ENCODE measurements at regions not wholly inside any gene's neighbourhood (a gene's known extent, or its start where the extent isn't known, plus 50 kb on each side); places are given as distances from the start of the nearest gene placed in this dataset.

DNA sequence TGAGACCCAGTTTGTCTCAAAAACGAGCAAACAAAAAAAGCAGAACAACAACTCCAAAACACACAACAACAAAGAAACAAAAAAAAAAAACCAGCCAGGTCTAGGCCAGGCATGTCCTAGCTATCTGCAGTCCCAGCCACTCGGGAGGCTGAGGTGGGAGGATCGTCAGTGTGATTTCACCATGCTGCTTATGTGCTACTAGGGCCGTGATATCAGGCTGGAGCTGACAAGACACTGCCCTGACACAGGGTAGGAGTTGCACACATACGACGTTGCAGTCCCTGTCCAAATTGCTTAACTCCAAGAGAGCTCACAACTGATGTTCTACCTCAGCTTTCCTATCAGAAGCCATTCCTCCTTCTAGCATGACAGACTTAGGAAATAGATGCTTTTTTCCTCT, 204.9 kb downstream of the AASDH start:
- Histone ChIP-seq H3K27me3 (ENCODE audit: control insufficient read depth, insufficient read depth) (no peaks in the 10 kb centered on the region), H3K4me3 (ENCODE audit: low read length) (no peak overlapping the region), H3K9me3 (ENCODE audit: control insufficient read depth, low read length) (no peaks in the 10 kb centered on the region), H3K4me1 (ENCODE audit: control insufficient read depth, insufficient read depth, low read length) (no peaks in the 10 kb centered on the region), H3K27ac (ENCODE audit: low read length) (no peak overlapping the region)
- intact Hi-C loops (cut with DNase I) = no loop called here
- WGBS = 72% methylated on average over 6 of the region's 6 CpGs
- no peak for DNase-seq
- no peak for ATAC-seq

DNA sequence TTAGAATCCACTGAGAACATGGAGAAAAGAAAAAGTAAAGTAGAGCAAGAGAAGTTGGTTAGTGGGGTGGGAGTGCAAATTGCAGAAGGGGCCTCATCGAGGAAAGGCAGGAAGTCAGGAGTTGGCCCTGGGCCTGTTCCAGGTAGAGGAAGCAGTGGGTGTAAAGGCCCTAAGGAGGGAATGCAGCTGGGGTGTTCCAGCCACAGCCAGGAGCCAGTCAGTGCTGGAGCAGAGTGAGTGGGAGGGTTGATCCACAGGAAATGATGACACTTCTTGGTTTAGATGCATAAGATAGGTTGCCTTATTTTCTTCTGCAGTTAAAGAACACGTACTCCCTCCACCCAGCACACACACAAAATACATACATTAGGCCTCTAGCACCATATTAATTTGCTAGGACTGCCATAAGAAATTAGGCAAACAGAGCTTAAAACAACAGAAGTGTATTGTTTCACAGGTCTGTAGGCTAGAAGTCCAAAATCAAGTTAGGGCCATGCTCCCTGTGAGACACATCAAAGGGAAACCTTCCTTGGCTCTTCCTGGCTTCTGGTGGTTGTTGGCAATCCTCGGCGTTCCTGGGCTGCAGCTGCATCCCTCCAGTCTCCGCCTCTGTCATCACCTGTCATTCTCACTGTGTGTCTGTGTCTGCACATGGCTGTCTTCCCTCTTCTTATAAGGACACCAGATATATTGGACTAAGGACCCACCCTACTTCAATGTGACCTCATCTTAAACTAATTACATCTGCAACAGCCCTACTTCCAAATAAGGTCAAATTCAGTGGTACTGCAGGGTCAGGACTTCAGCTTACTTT, 205.9 kb downstream of the AASDH start:
- DNase-seq (no peak), ATAC-seq (no peak)

DNA sequence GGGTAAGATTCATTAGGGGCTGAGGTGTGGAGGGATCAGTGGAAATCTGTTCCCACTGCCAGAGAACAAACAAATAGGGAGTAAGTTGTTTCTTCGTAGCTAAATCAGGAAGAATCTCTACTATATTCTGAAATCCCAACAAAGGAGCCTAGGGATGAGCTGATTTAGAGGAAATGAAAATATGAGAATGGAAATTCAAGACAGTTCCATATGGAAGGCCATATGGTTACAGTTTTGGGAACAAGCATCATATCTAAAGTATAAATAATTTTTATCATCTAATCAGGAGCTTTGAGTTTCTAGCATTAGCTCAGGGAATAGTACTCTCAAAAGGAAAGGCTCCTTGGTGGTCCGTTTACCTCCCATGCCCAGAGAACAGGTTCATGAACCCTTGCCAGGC, 218.2 kb downstream of the AASDH start:
- intact Hi-C loops (cut with DNase I) = no loop called here
- ATAC-seq = no peak
- Histone ChIP-seq H3K4me1 (ENCODE audit: control insufficient read depth, insufficient read depth, low read length) (no peaks in the 10 kb centered on the region), H3K4me3 (ENCODE audit: low read length) (no peak overlapping the region), H3K9me3 (ENCODE audit: control insufficient read depth, low read length) (no peaks in the 10 kb centered on the region), H3K27me3 (ENCODE audit: control insufficient read depth, insufficient read depth) (no peaks in the 10 kb centered on the region), H3K27ac (ENCODE audit: low read length) (no peak overlapping the region)
- DNase-seq = no peak
- WGBS = 91% methylated on average over 2 of the region's 2 CpGs

More for the DNA sequence above, 205.9 kb downstream of the AASDH start:
- no peak overlapping the region for H3K27ac ChIP-seq (ENCODE audit: low read length)
- intact Hi-C loops (cut with DNase I) = no loop called here
- no peaks in the 10 kb centered on the region for H3K4me1 ChIP-seq (ENCODE audit: control insufficient read depth, insufficient read depth, low read length)
- WGBS = 50% methylated on average over 5 of the region's 5 CpGs
- no peaks in the 10 kb centered on the region for H3K9me3 ChIP-seq (ENCODE audit: control insufficient read depth, low read length)
- H3K27me3 ChIP-seq (ENCODE audit: control insufficient read depth, insufficient read depth) = no peaks in the 10 kb centered on the region
- no peak overlapping the region for H3K4me3 ChIP-seq (ENCODE audit: low read length)

DNA sequence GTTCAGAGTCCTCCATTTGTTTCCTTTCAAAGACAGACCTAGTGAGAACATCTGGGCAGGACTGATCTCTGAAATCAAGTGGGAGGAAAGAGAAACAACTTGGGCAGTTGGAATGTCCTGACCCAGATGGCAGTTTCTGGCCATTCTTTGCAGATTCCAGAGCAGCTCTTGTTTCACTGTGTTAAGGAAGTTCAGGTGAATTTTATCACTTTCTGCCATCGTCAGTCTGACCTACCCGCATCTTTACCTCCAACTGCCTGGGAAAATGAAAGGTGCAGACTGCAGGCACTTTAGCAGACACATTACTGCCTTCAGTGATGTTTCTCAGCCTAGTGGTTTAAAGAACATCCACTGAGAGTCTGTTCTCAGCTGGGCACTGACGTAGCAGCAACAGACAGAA, 216.2 kb downstream of the CEP135 start:
- Histone ChIP-seq H3K27me3 (ENCODE audit: control insufficient read depth, insufficient read depth) (no peaks in the 10 kb centered on the region), H3K9me3 (ENCODE audit: control insufficient read depth, low read length) (no peaks in the 10 kb centered on the region), H3K4me3 (ENCODE audit: low read length) (no peak overlapping the region), H3K4me1 (ENCODE audit: control insufficient read depth, insufficient read depth, low read length) (no peaks in the 10 kb centered on the region), H3K27ac (ENCODE audit: low read length) (no peak overlapping the region)
- DNase-seq (no peak), ATAC-seq (no peak)
- whole genome bisulfite sequencing = 75% methylated on average over 3 of the region's 3 CpGs
- intact Hi-C loops (cut with DNase I) = no loop called here

DNA sequence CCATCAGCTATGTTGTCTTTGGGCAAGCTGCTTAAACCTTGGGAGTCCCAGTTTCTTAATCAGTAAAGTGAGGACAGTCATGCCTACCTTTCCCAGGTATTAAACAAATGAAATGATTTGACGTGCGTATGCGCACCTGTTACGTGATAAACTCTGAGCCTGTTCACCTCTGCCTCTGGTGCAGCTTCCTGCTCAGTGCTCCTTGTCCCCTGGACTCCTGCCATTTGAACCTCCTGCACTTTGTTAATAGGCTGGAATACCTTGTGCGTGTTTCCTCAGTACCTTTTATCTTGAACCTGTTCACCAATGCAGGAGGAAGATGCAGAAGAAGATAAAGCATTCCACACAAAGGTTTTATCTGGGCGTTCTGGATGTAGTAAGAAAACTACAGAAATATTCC, 211.9 kb downstream of the CEP135 start:
- 78% methylated on average over 6 of the region's 6 CpGs for WGBS
- H3K9me3 ChIP-seq (ENCODE audit: control insufficient read depth, low read length) = no peaks in the 10 kb centered on the region
- DNase-seq = no peak
- ATAC-seq = no peak
- H3K27me3 ChIP-seq (ENCODE audit: control insufficient read depth, insufficient read depth) = no peaks in the 10 kb centered on the region
- H3K27ac ChIP-seq (ENCODE audit: low read length) = no peak overlapping the region
- H3K4me1 ChIP-seq (ENCODE audit: control insufficient read depth, insufficient read depth, low read length) = no peaks in the 10 kb centered on the region
- intact Hi-C loops (cut with DNase I) = no loop called here
- H3K4me3 ChIP-seq (ENCODE audit: low read length) = no peak overlapping the region

DNA sequence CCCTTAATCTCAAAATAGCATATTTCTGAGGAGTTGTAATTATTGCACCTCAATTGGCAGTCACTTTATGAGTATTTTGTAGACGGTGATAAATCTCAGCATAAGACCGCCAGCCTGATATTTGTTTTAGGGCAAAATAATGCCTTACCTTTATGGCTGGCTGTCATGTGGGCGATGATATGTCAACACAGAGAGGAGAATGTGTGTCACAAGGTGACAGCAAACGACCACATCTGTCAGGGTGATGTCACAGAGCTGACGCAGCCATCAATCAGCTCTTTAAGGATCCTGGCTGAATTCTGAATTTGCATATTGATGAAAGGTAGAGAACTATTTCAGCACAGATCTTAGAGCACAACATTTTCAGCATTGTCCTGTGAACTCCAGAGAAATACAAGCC, 209.7 kb downstream of the CEP135 start:
- no peak overlapping the region for H3K27ac ChIP-seq (ENCODE audit: low read length)
- intact Hi-C loops (cut with DNase I) = no loop called here
- H3K27me3 ChIP-seq (ENCODE audit: control insufficient read depth, insufficient read depth) = no peaks in the 10 kb centered on the region
- H3K4me3 ChIP-seq (ENCODE audit: low read length) = no peak overlapping the region
- no peak for DNase-seq
- H3K4me1 ChIP-seq (ENCODE audit: control insufficient read depth, insufficient read depth, low read length) = no peaks in the 10 kb centered on the region
- no peaks in the 10 kb centered on the region for H3K9me3 ChIP-seq (ENCODE audit: control insufficient read depth, low read length)
- ATAC-seq = no peak
- WGBS = 72% methylated on average over 5 of the region's 5 CpGs

DNA sequence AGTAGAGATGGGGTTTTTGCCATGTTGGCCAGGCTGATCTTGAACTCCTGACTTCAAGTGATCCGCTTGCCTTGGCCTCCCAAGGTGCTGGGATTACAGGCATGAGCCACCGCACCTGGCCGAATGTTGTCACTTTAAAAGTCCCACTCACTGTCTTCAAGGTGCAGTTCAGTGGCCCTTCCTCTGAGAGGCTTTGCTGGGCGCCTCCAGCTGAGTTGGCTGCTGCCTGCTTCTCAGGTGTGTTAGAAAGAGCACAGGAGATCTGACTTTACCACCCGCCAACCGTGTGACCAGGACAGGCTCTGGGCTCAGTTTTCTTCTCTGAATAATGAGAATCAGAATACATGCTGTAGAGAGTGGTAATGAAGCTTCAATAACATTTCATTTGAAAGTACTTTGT, 207.4 kb downstream of the CEP135 start:
- Histone ChIP-seq H3K27me3 (ENCODE audit: control insufficient read depth, insufficient read depth) (no peaks in the 10 kb centered on the region), H3K4me1 (ENCODE audit: control insufficient read depth, insufficient read depth, low read length) (no peaks in the 10 kb centered on the region), H3K4me3 (ENCODE audit: low read length) (no peak overlapping the region), H3K27ac (ENCODE audit: low read length) (no peak overlapping the region), H3K9me3 (ENCODE audit: control insufficient read depth, low read length) (no peaks in the 10 kb centered on the region)
- intact Hi-C loops (cut with DNase I) = no loop called here
- DNase-seq (no peak), ATAC-seq (no peak)
- 89% methylated on average over 6 of the region's 6 CpGs for WGBS

DNA sequence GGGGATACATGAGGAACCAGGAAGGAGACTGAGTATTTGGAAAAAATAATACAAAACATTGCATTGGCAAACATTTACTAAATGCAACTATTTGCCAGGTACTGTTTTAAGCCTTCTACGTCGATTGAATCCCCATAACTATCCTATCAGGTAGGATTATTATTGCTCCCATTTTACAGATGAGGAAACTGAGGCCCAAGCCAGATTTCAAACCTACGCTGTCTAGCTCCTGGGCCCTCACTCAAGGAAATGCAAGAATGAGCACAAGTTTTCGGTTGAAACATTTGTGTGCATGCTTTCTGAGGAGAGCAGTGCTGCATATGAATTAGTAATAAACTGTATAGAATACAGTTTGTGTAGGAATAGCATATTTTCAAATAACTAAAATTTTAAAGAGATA, 206.7 kb downstream of the CEP135 start:
- DNase-seq = no peak
- Histone ChIP-seq H3K4me3 (ENCODE audit: low read length) (no peak overlapping the region), H3K4me1 (ENCODE audit: control insufficient read depth, insufficient read depth, low read length) (no peaks in the 10 kb centered on the region), H3K27ac (ENCODE audit: low read length) (no peak overlapping the region), H3K9me3 (ENCODE audit: control insufficient read depth, low read length) (no peaks in the 10 kb centered on the region), H3K27me3 (ENCODE audit: control insufficient read depth, insufficient read depth) (no peaks in the 10 kb centered on the region)
- ATAC-seq = no peak
- intact Hi-C loops (cut with DNase I) = no loop called here
- 93% methylated on average over 4 of the region's 4 CpGs for WGBS

DNA sequence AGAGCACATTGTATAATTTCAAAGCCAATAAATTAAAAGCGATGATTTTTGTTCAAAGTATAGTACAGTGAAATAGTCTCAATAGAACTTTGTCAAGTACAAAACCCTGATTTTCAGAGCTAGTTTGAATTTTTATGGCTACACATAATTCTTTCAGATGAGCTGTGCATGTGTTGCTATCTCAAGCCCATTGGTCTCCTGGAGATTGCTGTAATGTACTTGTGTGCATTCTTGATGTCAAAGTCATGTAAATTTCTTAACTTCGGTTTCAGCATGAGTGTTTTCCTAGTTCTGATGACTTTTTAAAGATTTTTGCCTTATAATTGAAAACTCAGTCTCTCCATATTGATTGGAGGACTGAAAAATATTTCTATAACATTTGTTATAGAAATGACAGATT, 200.8 kb downstream of the CEP135 start:
- H3K27me3 ChIP-seq (ENCODE audit: control insufficient read depth, insufficient read depth) = no peaks in the 10 kb centered on the region
- H3K9me3 ChIP-seq (ENCODE audit: control insufficient read depth, low read length) = no peaks in the 10 kb centered on the region
- no peak overlapping the region for H3K4me3 ChIP-seq (ENCODE audit: low read length)
- intact Hi-C loops (cut with DNase I) = no loop called here
- H3K27ac ChIP-seq (ENCODE audit: low read length) = no peak overlapping the region
- no peak for ATAC-seq
- DNase-seq = no peak
- H3K4me1 ChIP-seq (ENCODE audit: control insufficient read depth, insufficient read depth, low read length) = no peaks in the 10 kb centered on the region
- WGBS = 62% methylated on average over 2 of the region's 2 CpGs

DNA sequence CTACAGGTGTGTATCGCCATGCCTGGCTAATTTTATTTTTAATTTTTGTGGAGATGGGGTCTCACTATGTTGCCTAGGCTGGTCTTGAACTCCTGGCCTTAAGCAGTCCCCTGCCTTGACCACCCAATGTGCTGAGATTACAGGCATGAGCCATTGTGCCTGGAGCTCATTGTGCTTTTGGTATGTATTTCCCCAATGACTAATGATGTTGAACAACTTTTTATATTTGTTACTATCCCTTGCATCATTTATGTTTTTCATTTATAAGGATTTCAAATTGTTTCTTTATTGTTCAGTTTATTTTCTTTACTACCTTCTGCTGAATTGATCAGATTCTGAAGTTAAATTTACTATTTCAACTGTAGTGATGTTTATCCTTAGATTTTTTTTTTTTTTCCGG, 199.7 kb downstream of the CEP135 start:
- no peak for ATAC-seq
- no peaks in the 10 kb centered on the region for H3K27me3 ChIP-seq (ENCODE audit: control insufficient read depth, insufficient read depth)
- WGBS = 94% methylated on average over 2 of the region's 2 CpGs
- intact Hi-C loops (cut with DNase I) = no loop called here
- H3K4me3 ChIP-seq (ENCODE audit: low read length) = no peak overlapping the region
- no peaks in the 10 kb centered on the region for H3K4me1 ChIP-seq (ENCODE audit: control insufficient read depth, insufficient read depth, low read length)
- no peak for DNase-seq
- H3K27ac ChIP-seq (ENCODE audit: low read length) = no peak overlapping the region
- no peaks in the 10 kb centered on the region for H3K9me3 ChIP-seq (ENCODE audit: control insufficient read depth, low read length)

DNA sequence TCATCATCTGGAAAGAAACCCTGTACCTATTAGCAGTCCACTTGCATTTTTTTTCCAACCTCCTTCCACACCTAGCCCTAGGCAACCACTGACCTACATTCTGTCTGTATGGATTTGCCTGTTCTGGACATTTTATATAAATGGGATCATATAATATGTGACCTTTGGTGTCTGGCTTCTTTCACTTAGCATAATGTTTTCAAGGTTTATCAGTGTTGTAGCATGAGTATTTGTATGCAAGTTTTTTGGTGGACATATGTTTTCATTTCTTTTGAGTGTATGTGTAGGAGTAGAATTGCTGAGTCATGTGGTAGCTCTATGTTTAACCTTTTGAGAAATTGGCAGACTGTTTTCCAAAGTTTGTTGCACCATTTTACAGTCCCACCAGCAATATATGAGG, 198.6 kb downstream of the CEP135 start:
- intact Hi-C loops (cut with DNase I) = no loop called here
- H3K27ac ChIP-seq (ENCODE audit: low read length) = no peak overlapping the region
- H3K4me3 ChIP-seq (ENCODE audit: low read length) = no peak overlapping the region
- no peak for DNase-seq
- H3K4me1 ChIP-seq (ENCODE audit: control insufficient read depth, insufficient read depth, low read length) = no peaks in the 10 kb centered on the region
- ATAC-seq = no peak
- H3K9me3 ChIP-seq (ENCODE audit: control insufficient read depth, low read length) = no peaks in the 10 kb centered on the region
- no peaks in the 10 kb centered on the region for H3K27me3 ChIP-seq (ENCODE audit: control insufficient read depth, insufficient read depth)

DNA sequence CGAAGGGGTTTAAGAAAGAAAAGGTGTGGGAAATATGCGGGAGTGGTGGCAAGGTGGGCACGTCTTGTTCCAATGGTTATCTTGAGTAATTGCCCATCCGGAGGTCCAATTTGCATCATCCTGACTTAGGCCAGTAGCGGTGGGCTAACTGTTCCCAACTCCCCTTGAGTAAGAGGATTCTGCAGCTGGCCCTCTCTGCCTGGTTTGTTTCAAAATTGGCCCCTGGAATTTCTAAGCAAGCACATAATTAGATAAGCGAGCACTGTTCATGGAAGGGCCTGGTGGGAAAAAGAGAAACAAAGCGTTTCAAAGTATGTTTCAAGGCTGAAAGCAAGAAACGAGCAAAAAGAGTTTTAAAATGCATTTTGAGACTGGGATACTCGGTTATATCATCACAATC, 198.2 kb downstream of the CEP135 start:
- Histone ChIP-seq H3K27me3 (ENCODE audit: control insufficient read depth, insufficient read depth) (no peaks in the 10 kb centered on the region), H3K4me1 (ENCODE audit: control insufficient read depth, insufficient read depth, low read length) (no peaks in the 10 kb centered on the region), H3K4me3 (ENCODE audit: low read length) (no peak overlapping the region), H3K27ac (ENCODE audit: low read length) (no peak overlapping the region), H3K9me3 (ENCODE audit: control insufficient read depth, low read length) (no peaks in the 10 kb centered on the region)
- WGBS = 83% methylated on average over 9 of the region's 9 CpGs
- intact Hi-C loops (cut with DNase I) = no loop called here
- DNase-seq (no peak), ATAC-seq (no peak)

All from right cardiac atrium (tissue), 5 donors.